Astrocyte (in vitro differentiated cells and primary cell): ENCODE measurements at regions not wholly inside any gene's neighbourhood (a gene's known extent, or its start where the extent isn't known, plus 50 kb on each side); places are given as distances from the start of the nearest gene placed in this dataset.
A peak's percentile ranks its signal among the peaks of the same experiment; 100 is the strongest.

ENCODE experiments used
- DNase-seq: peaks from one replicate; pipeline ENCODE4 v3.0.0-alpha.2; 2010; ENCODE audit warnings: low read depth
- FAIRE-seq: peaks from 2 replicates; lab custom pipeline; 2011; peaks lifted over from hg19 to GRCh38; lab: Jason Lieb, UNC
- H2AFZ ChIP-seq: 2 replicates; pipeline ENCODE4 v1.6.0; 2012; ENCODE audit warnings: low read depth, low read length, inconsistent platforms
- H3K27ac ChIP-seq: 2 replicates; pipeline ENCODE4 v1.5.1; 2011; ENCODE audit warnings: low read depth, low read length, inconsistent platforms
- H3K27me3 ChIP-seq: 2 replicates; pipeline ENCODE4 v1.6.0; 2011; ENCODE audit warnings: low read length, inconsistent platforms; ENCODE audit not compliant: insufficient read depth
- H3K36me3 ChIP-seq: 2 replicates; pipeline ENCODE4 v1.5.1; 2011; ENCODE audit warnings: low read length, inconsistent platforms; ENCODE audit not compliant: insufficient read depth
- H3K4me1 ChIP-seq: 2 replicates; pipeline ENCODE4 v1.5.1; 2011; ENCODE audit warnings: low read length, inconsistent platforms; ENCODE audit not compliant: insufficient read depth
- H3K4me2 ChIP-seq: 2 replicates; pipeline ENCODE4 v1.6.0; 2012; ENCODE audit warnings: low read length, inconsistent platforms
- H3K4me3 ChIP-seq: 2 replicates; pipeline ENCODE4 v1.5.1; 2011; ENCODE audit warnings: low read depth, mild to moderate bottlenecking, low read length, inconsistent platforms; ENCODE audit not compliant: insufficient read depth
- H3K79me2 ChIP-seq: 2 replicates; pipeline ENCODE4 v1.6.0; 2012; ENCODE audit warnings: mild to moderate bottlenecking, low read length, inconsistent platforms; ENCODE audit not compliant: insufficient read depth
- H3K9ac ChIP-seq: 2 replicates; pipeline ENCODE4 v1.6.0; 2012; ENCODE audit warnings: mild to moderate bottlenecking, low read length, inconsistent platforms
- H3K9me3 ChIP-seq: 2 replicates; pipeline ENCODE4 v1.5.1; 2012; ENCODE audit warnings: low read depth, mild to moderate bottlenecking, low read length, inconsistent platforms; ENCODE audit not compliant: insufficient read depth
- H4K20me1 ChIP-seq: 2 replicates; pipeline ENCODE4 v1.6.0; 2012; ENCODE audit warnings: low read length, inconsistent platforms; ENCODE audit not compliant: insufficient read depth
- H3K27ac Mint-ChIP-seq: one replicate; pipeline ENCODE4 v1.8.0; 2021; ENCODE audit warnings: mild to moderate bottlenecking, mixed read lengths; ENCODE audit not compliant: unreplicated experiment
- H3K27me3 Mint-ChIP-seq: one replicate; pipeline ENCODE4 v1.8.0; 2021; ENCODE audit warnings: low read depth, mixed read lengths; ENCODE audit not compliant: unreplicated experiment
- H3K36me3 Mint-ChIP-seq: one replicate; pipeline ENCODE4 v1.8.0; 2021; ENCODE audit warnings: low read depth, mixed read lengths; ENCODE audit not compliant: unreplicated experiment
- H3K4me1 Mint-ChIP-seq: one replicate; pipeline ENCODE4 v1.8.0; 2021; ENCODE audit warnings: low read depth, mixed read lengths; ENCODE audit not compliant: unreplicated experiment
- H3K4me3 Mint-ChIP-seq: one replicate; pipeline ENCODE4 v1.8.0; 2021; ENCODE audit warnings: mild to moderate bottlenecking, moderate library complexity, mixed read lengths; ENCODE audit not compliant: unreplicated experiment
- H3K9me3 Mint-ChIP-seq: one replicate; pipeline ENCODE4 v1.8.0; 2021; ENCODE audit warnings: mild to moderate bottlenecking, mixed read lengths; ENCODE audit not compliant: unreplicated experiment
- CTCF ChIP-seq: IDR thresholded peaks from 2 replicates; pipeline ENCODE4 v1.5.1; 2011; ENCODE audit warnings: low read depth, mild to moderate bottlenecking, inconsistent platforms, low read length, moderate library complexity; ENCODE audit not compliant: insufficient read depth
- EZH2 ChIP-seq: IDR thresholded peaks from 2 replicates; pipeline ENCODE4 v1.6.1; 2012; ENCODE audit warnings: mild to moderate bottlenecking, low read length, inconsistent platforms; ENCODE audit not compliant: insufficient read depth

DNA sequence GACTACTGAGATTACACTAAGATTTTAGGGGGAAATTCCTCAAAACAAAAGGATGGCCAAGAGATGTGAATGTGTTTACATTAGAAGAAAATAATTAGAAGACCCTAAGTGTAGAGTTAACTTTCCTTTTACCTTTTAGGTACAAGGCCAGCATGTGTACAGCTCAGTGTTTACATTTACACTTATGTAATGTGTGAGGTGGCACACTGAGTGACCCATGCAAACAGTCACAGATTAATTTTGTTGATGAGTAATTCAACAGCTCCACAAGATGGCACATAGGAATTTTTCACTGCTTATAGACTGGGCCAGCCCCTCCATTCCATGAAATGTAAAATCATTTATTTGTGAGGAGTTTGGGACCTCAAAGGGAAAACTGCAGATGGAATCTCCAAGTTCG, 90.1 kb upstream of the SLC12A2 start:
- peaks cover 2% of the 10 kb centered on the region for H3K9me3 Mint-ChIP-seq
- Histone ChIP-seq H3K4me1 (peaks cover 8% of the 10 kb centered on the region), H3K4me2 (no peak overlapping the region), H4K20me1 (no peaks in the 10 kb centered on the region), H3K36me3 (no peaks in the 10 kb centered on the region), H3K27ac (no peak overlapping the region), H3K9ac (no peak overlapping the region), H3K79me2 (no peaks in the 10 kb centered on the region), H3K27me3 (no peaks in the 10 kb centered on the region), H2AFZ (no peak overlapping the region), H3K4me3 (no peak overlapping the region), H3K9me3 (no peaks in the 10 kb centered on the region)
- H3K27me3 Mint-ChIP-seq: no peaks in the 10 kb centered on the region
- peaks cover 3% of the 10 kb centered on the region for H3K4me1 Mint-ChIP-seq
- DNase-seq (no peak), FAIRE-seq (peak; percentile 45)
- no peaks in the 10 kb centered on the region for H3K36me3 Mint-ChIP-seq
- no peak overlapping the region for H3K27ac Mint-ChIP-seq
- no peak for TF ChIP-seq EZH2
- no peak for TF ChIP-seq CTCF
- no peak overlapping the region for H3K4me3 Mint-ChIP-seq

DNA sequence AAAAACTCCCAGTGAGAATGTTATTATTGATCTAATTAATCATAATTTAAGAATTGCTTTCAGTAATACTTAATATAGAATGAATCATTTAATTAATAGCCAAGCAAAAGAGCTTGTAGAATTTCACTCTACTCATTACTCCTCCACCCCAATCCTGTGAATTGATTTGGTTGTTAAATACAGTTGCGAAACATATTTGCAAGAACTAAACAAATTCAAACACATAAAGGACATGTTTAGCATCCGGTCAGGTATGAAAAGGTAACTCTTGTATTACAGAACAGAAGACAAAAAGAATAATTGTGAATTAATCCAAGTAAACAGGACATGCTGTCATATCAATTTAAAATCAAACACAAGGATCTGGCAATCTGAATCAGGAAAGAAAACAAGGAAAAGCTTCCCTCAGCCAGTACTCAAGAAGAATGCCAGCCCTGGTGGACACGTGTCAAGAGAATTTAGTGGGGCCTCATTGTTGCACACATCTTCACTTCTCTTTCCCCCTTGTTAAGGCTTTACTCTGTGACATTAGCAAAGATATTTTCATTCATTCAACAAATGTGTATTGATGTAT, 89.4 kb upstream of the SLC12A2 start:
- H2AFZ ChIP-seq: no peak overlapping the region
- TF ChIP-seq CTCF (no peak), EZH2 (no peak)
- no peak overlapping the region for H3K9ac ChIP-seq
- peaks cover 8% of the 10 kb centered on the region for H3K4me1 ChIP-seq
- DNase-seq (no peak), FAIRE-seq (no peak)
- no peak overlapping the region for H3K4me2 ChIP-seq
- no peaks in the 10 kb centered on the region for H4K20me1 ChIP-seq
- Mint-ChIP-seq H3K27me3 (no peaks in the 10 kb centered on the region), H3K9me3 (peaks cover 6% of the 10 kb centered on the region), H3K27ac (no peak overlapping the region), H3K36me3 (no peaks in the 10 kb centered on the region), H3K4me1 (peaks cover 3% of the 10 kb centered on the region), H3K4me3 (no peak overlapping the region)
- no peak overlapping the region for H3K27ac ChIP-seq
- no peaks in the 10 kb centered on the region for H3K79me2 ChIP-seq
- no peaks in the 10 kb centered on the region for H3K36me3 ChIP-seq
- no peaks in the 10 kb centered on the region for H3K9me3 ChIP-seq
- H3K4me3 ChIP-seq: no peak overlapping the region
- H3K27me3 ChIP-seq: no peaks in the 10 kb centered on the region

DNA sequence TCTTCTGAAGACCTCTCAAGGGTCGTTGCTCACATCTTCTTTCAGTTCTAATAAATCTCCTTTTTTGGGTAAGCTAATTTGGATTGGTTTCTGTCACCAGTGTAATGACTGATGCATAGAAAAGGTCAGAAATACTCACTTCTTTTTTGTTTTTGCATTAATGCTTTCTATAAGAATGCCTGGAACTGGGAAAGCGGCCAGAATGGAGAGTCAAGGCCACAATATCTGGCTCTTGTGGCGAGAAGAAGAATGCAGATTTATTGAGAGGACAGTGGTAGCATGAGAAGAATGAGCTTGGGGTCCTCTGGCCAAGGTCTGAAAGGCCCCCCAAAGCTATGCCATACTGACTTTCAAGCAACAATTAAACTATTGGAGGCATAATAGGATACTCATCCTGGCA, 88.0 kb upstream of the SLC12A2 start:
- Mint-ChIP-seq H3K36me3 (no peaks in the 10 kb centered on the region), H3K4me3 (no peak overlapping the region), H3K27ac (peak overlapping the region; percentile 37), H3K9me3 (peaks cover 4% of the 10 kb centered on the region), H3K27me3 (no peaks in the 10 kb centered on the region), H3K4me1 (peaks cover 3% of the 10 kb centered on the region)
- TF ChIP-seq CTCF (no peak), EZH2 (no peak)
- Histone ChIP-seq H3K4me1 (peaks cover 8% of the 10 kb centered on the region), H3K79me2 (no peaks in the 10 kb centered on the region), H3K9ac (no peak overlapping the region), H3K27ac (no peak overlapping the region), H3K27me3 (no peaks in the 10 kb centered on the region), H4K20me1 (no peaks in the 10 kb centered on the region), H3K36me3 (no peaks in the 10 kb centered on the region), H3K9me3 (no peaks in the 10 kb centered on the region), H2AFZ (no peak overlapping the region), H3K4me3 (no peak overlapping the region), H3K4me2 (no peak overlapping the region)
- DNase-seq (peak; percentile 63), FAIRE-seq (no peak)
